NCI-H526 treated with DMSO at 0.1 percent for 48 hours (cell line): ENCODE measurements at regions not wholly inside any gene's neighbourhood (a gene's known extent, or its start where the extent isn't known, plus 50 kb on each side); places are given as distances from the start of the nearest gene placed in this dataset.

Experiments used
- DNase-seq: peaks from one replicate; lab custom pipeline; 2025; lab: John Stamatoyannopoulos, UW

DNA sequence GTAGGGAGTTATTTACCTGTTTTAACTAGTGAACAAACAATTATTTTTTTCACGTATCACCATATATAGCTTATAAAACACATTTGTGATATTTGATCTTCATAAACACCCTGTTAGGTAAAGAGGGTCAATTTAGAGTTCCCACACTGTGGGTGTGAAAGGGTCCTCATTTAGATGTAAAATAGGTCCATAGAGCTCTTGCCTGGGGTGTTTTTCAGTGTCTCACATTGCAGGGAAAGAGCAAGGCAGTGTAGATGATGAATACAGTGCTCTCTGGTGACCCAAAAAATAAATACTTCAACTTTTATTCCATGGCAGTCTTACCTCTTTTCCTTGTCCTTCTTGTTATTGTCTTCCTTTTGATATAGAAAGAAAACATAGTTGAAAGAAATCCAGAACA lies 403.2 kb upstream of the SGCD start:
- DNase-seq: no peak

DNA sequence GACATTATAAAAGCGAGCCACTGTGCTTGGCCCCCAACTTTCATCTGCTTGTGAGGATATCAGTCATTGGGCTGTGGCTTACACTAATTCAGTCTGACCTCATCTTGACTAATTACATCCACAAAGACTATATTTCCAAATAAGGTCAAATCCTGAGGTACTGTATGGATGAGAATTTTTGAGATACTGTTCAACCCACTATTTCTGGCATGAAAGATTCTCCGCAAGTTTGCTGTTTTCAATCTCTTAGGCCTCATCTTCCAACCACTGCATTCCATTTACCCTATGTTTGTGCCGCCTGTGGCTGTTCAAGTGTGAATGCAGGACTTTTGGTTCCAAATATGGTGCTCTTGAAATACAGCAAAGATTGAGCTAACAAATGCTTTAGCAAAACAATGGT lies 400.9 kb upstream of the SGCD start:
- no peak for DNase-seq

DNA sequence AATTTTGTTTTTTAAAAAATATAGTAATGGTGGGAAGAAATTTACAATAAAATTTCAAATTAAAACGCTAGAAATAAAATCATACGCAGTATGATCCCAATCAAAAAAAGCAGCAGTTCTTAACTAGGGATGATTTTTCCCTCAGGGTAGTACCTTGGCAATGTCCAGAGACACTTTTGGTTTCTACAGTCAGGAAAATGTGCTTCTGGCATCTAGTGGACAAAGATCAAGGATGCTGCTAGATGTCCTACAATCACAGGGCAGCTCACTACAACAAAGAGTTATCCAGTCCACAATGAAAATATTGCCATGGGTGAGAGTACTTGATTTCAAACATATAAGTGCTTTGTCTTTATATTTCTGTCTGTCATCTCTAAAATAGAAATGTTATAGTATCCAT lies 400.2 kb upstream of the SGCD start:
- DNase-seq: no peak

DNA sequence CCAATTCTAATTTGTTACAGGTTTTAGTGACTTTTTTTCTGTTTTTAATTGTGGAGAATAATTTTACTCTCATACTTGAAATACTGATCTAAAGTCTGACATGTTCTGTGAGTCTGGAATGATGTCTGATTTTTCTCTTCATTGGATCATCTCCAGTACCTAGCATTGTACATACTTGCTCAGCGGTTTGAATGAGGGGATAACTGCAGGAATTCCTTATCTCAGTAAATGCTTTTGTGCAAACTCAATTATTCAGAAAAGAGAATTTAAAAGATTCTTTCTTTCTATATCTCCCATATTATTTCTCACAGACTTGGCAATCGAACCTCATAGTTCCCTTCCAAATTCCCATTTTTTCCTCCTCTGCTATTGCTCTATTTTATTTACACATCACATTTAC lies 397.9 kb upstream of the SGCD start:
- DNase-seq: no peak

DNA sequence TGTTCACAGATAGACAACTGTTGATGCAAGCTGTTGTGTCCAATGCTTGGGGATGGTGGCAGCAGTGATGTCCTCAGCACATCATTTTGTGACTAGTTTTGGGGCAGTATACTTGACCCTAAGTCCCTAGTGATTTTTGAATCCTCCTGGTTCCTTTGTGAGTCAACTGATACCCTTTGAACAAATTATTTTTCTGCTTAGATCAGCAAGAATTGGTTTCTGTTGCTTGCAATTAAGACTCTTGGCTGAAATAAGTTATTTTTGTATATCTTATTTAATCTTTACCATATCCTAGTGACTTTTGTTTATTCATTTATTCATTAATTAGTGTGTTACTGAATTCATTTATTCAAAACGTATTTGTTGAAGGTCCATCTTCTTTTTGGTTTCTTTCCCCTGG lies 392.0 kb upstream of the SGCD start:
- no peak for DNase-seq

DNA sequence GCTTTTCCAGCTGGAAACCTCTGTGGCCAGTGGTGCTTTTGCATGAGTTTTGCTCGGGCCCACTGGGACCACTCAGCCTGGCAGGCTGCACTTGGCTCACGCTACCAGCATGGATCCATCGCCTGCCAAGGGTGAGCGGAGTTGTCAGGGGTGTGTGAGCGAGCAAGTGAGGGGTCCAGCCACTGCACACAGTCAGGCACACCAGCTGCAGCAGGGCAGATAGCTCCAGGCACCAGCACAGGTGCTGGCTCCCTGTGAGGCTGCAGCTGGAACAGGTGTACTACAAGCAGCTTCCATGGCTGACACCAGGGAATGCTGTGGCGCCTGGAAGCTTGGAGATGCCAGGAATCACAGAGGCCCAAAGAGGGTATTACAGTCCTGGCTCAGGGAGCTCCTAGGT lies 391.2 kb upstream of the SGCD start:
- no peak for DNase-seq

DNA sequence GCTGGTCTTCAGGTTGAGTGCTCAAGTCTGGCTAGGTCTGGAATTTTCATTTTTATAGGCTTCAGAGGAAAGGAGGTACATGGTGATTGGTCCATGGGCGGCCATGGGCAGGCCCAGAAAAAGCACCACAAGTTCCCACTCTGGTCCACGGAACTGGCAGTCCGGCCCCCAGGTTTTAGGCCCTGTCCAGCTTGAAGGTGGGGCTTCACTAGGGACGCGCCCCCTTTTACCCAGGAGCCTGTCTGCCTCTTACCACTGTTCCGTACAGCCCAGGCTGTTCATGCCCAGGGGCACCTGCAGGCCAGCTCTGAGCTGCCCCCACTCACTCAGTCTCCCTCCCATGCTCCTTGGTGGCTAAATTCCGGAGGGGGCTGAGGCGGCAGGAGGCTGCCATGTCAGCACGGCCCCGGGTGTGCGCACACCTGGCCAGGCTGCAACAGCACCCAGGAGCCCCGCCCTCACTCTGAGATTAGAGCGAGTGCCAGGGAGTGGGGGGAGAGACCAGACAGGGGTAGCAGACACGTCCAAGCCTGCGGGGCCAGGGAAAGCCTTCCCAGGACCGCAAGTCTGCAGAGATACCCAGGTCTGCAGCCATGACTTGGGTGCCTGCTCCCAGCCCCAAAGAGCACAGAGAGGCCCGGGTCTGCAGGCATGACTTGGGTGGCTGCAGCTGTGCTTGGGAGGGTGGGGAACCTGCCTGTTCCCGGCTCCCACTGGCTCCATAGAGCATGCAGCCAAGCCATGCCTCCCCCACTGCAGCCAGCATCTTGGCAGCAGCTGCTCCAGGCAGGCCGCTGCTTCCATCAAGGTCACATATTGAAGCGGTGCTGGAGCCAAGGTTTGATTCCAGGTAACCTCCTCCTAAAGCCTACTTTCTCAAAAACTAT lies 390.2 kb upstream of the SGCD start:
- no peak for DNase-seq

DNA sequence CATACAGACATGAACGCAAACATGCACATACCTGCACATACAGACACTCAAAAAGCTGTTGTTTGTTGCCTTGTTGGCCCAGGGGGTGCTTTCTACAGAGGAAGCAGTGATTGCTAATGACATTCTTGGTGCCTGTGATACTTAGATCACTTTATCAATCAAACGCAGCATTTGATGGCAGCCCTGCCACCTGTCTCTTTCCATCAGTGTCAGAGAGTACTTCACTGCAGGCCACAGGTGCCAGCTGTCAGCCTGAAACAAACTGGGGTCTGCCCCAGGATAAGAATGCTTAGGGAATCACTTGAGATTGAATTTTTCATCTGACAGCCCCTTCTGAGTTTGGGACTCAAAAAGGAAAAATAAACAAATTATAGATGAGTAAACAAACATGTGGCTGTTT lies 388.9 kb upstream of the SGCD start:
- DNase-seq: no peak

DNA sequence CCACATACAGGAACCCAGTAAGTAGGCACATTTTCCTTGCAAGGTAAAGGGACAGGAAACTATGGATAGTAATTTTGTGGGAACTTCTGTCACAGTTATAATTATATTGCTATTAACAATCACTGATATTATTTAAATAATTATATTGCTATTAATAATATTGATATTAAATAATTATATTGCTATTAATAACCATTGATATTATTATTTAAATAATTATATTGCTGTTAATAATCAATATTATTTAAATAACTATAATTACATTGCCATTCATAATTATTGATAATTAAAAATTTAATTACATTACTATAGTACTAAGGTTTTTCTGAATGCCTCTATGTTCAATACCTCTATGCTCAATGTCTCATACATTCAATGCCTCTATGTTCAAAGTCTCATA lies 385.6 kb upstream of the SGCD start:
- DNase-seq: no peak

DNA sequence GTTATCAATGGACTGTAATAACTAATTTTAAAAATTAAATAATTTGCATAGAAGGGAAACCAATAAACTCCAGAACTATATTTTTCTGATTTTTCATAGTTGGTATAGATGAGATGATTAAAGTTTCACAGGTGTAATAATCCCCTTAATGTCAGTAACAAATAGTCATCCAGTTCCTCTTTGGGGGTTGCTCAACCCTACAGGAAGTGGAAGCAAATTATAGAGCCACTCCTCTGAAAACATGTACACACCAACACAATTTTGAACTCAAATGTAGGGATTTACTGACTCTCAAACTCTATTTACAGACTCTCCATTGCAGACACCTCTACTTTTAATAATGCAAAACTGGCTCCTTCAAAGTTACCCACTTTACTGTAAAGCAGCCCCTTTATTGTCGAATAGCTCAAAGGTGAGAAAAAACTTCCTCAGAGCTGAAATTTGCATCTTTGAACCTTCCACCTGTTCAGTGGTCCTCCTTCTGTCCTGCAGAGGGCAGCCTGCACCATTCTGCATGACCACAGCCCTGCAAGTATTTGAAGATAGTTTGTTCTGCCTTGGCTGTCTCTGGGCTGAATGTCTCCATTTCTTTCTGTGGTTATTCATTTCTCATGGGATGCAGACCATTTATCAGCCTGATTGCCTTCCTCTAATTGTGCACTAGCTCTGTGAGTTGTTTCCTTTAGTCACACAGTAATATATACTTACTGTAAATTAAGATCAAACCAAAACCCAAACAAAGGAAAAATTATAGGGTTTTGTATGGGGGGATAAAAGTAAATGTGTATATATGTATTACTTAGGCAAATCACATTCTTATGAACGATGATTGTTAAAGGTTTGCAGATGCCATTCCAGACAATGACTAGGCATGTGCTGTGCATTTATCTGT lies 383.2 kb upstream of the SGCD start:
- DNase-seq: peak; percentile 2

DNA sequence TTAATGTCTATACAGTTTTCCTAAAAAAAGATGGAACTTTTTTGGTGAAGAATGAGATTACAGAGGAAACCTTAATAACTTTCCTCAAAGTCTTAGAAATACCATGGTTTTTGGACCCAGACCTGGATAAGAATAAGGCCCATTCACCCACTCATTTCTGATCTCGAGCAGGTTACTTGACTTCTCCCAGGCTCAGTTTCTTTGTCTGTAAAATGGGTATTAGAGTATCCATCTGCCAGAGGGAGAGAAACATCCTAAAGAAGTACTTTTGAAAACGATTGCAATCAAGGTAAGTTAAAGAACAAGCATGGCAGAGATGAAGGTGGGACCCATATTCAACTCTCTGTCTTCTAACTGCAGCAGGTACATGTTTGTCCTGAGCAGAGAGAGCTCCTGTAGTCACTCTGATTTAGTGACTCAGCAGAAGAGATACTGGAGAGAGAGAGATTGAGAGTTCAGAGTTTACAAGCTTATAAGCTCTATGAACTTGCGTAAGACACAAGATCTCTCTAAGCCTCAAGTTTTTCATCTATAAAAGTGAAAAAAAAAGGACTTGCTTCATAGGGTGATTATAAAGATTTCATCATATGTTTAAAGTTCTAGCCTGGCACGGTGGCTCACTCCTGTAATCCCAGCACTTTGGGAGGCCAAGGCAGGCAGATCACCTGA lies 379.4 kb upstream of the SGCD start:
- no peak for DNase-seq

DNA sequence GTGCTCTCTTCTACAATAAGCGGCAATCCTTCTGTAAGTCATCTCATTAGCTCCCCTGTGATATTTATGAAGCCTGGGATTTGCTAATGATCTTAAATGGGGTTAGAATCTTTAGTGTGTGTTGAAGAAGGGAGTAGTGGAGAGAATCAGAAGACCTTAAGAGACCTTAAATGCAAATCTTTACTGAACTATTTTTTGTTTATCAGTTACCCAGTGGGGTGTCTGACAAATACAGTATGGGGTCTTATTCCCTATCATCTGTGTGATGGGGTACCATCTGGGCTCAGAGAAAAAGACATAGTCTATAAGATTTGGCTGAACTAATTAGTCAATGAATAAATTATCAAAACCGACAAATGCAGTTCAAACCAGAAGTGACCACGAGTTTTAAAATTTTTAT lies 378.4 kb upstream of the SGCD start:
- no peak for DNase-seq

DNA sequence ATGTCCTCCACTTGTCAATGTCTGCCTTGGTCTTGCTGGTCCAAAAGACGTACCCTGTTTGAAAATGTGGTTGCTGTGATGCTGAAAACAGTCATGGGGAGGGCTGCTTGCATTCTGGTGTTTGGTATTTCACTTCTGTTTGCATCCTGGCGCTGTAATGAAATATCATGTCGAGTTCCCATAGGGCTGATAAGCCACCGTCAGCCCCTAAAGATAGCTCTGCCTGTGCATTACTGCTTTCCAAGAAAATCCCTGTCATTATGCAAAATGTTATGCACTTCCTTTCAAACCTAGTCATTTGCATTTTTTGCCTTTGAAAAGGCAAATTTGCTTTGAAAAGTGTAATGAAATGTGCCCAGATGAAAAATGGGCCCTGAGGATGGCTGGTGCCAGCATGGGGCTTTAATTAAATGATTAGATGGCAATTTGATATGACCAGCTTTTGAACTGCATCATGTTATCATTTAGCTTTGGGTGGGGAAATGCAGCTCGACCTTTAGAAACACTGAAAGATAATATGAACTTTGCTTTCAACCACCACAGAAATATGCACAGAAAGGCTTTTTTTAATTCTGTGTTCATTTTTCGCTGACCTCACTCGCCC lies 374.4 kb upstream of the SGCD start:
- DNase-seq: no peak

DNA sequence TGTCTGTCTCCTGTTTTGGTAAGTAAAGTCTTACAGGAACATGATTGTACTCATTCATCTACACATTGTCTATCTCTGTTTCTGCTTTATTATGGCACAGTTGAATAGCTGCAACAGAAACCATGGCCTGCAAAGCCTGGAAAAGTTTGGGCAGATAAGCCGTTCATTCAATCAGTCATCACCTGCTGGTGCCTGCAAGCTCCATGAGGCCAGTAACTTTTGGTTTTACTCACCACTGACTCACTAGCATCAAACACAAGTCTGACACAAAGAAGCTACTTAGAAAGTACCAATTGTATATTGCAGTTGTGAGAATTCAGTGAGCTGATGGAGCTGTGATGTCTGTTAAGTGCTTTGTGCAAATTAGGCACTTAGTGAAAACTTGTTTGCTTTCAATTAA lies 373.6 kb upstream of the SGCD start:
- no peak for DNase-seq

DNA sequence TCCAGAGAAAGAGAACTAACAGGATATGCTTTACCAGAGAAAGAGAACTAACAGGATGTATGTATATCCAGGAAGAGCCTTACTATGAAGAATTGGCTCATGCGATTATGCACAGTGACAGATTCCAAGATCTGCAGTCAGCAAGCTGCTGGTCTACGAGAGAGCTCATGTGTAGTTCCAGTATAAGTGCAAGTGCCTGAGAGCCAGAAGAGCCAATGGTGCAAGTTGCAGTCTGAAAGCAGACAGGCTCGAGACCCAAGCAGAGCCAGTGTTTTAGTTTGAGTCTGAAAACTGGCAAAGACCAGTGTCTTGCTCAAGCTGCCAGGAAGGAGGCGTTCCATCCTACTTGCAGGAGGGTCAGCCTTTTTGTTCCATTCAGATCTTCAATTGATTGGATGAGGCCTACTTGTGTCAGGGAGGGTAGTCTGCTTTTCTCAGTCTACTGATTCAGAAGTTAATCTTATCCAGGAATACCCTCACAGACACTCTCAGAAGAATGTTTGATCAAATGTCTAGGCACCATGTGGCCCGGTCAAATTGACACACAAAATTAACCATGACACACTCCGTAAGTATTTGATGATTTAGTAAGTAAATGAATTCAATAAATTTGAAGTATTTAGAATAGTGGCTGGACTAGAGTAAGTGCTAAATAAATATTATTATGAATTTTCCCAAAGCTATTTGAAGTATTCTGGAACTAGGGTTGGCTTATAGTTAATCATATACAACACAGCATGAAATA lies 372.1 kb upstream of the SGCD start:
- no peak for DNase-seq

DNA sequence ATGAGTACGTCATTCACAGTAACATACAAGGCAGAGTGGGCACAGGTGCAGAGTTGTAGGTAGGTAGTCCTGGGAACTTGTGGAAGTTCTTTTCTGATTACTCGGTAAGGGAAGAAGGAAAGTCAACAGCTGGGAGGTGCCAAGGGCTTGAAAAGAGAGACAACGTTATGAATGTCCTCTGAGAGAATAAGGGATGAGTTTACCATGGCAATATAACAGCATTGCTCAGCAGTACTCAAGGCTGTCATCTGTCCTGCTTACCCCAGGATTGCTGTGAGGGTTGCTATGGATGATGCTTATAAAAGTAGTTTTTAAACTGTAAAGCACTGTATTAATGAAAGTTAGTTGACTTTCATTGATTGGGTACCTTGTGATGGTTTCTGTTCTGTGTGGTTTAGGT lies 369.1 kb upstream of the SGCD start:
- DNase-seq: no peak

DNA sequence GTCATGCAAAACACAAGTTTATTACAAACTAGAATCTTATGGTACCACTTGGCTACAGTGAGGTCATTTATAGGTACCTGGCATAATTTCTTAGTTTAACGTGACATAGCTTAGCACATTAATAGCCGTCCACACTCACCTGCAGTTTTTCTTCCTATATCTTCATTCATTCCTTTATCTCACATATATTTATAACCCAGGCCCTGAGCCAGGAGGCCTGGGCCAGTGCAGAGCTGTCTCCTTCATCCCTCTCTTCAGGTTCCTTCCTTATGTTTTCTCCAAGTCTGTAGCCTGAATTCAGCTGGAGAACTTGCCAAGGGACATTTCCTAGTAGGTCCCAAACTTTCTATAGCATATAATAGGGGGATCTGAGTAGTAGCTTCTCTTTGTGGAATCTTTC lies 367.9 kb upstream of the SGCD start:
- no peak for DNase-seq

DNA sequence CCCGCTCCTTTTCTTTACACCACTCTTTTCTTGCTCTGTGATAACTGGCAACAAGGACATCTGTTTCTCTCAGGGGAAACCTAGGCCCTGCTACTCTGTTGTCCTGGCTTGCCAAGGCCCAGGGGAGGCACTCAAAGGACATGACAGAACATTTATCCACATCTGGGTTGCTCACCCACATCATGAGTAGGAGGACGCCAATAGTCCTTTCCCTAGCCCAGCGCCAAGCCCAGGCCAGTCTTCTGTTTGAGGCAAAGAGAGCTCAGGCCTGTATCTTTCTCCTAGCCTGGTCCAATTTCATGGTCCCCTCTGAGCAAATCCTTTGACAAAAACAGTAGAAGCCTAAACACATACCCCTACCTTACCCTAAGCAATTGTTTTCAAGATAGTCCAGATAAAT lies 366.8 kb upstream of the SGCD start:
- no peak for DNase-seq

DNA sequence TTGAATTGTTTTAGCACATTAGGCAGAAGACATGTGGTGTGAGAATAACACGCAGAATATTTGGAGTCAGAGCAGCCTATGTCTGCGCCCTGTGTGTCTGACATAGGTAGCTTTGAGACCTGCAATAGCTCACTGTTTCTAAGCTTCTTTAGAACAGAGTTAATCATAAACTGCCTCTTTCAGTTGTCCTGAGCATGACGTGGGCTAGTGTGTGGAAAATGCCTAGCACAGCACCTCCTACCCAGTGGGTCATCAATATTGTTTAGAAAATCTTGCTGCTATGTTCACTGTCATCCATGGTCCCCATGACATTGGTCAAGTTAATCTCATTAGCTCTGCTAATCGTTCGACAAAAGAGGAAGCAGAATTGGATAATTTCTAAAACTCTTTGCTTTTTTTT lies 357.4 kb upstream of the SGCD start:
- no peak for DNase-seq

DNA sequence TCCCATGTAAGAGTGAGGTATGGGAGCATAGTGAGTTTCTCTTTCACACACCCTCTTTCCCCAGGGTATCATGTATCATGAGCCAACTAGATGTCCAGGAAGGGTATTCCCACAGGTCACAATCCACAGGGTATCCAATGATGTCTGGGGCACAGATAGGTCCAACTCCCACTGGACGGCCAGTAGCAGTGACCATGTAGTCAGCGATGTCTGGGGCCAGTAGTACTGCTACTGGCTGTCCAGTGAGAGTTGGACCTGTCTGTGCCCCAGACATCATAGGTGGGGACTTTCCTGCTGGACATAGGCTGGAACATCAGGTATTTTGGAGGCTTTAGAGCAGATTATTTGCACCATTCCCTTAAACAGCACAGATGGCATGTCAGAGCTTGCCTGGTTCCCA lies 352.6 kb upstream of the SGCD start:
- no peak for DNase-seq

DNA sequence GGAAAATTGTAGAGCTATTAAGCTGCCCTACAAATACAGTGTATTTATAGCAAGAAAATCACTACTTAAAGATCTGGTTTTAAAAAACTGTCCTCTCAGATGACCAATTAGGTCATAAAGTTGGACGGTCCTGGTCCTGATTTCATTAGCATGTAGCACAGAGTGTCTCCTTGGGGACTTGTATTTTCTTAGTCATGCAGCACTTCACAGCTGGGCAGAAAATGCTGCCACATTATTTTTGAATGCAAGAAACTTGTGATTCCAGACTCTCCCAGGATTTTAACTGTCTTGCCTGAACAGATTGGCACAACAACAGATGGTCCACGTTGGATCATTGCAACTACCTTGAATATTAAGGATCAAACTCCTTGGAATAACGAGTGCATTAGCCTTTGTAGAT lies 348.1 kb upstream of the SGCD start:
- DNase-seq: no peak

DNA sequence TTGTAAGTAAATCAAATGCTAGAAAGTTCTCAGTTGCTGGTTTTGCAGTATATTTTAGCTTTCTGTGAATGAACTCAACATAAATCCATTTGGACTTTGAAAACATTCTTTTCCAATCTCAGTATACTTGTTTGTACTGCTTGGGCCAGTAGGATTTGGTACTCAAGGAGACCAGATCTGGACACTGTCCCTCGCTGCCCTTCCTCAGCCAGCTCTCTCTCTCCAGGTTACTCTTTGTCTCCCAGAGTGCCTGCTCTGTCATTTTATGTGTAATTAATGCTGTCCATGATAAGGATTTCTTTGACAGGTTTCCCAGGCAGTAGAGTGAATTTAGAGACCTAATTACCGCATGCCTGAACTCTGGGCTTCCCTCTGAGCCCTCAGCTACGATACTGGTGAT lies 344.6 kb upstream of the SGCD start:
- DNase-seq: no peak
